Tibial nerve (tissue), 4 donors: ENCODE measurements at regions not wholly inside any gene's neighbourhood (a gene's known extent, or its start where the extent isn't known, plus 50 kb on each side); places are given as distances from the start of the nearest gene placed in this dataset.

Source experiments
- EP300 ChIP-seq, 2 donors: sonication (generic); formaldehyde crosslinking; IDR thresholded peaks; one replicate each; pipeline ENCODE4 v1.6.1; 2017; ENCODE audit warnings: antibody characterized with exemption in 2 of 2, mild to moderate bottlenecking in 1 of 2
- POLR2A ChIP-seq, 2 donors: fragments of 450-650 bp; IDR thresholded peaks; one replicate each; pipeline ENCODE4 v1.6.1; 2017; ENCODE audit warnings: antibody characterized with exemption in 2 of 2, mild to moderate bottlenecking in 2 of 2, moderate library complexity in 2 of 2
- TF ChIP-seq, protein P1 (sequence below), 5 experiments: fragments of 200-600 bp in 3 of 5; fragments of 450-650 bp in 2 of 5; sonication (generic) in 3 of 5; IDR thresholded peaks; one replicate each; pipeline ENCODE4 v1.5.1; 2016 to 2019; ENCODE audit warnings: antibody characterized with exemption in 5 of 5, mild to moderate bottlenecking in 3 of 5, moderate library complexity in 2 of 5

DNA sequence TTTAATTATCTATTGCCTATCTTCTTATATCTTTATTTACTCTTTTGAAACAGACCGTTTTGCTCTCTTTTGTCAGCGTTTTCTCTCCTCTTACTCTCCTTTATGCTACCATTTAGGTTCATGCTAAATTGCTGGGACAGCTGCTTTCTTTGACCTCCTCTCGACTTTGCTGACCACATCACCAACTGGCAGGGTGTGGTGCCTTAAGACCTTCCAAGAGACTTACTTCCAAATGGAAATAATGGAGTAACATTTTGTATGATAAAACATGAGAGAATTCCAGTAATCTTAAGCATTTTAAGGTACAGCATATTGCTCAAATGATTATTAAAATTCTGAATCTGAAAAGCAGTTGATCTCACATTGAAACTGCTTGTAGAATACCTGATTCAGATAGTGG lies 71.5 kb upstream of the MEF2C start:
- TF ChIP-seq, protein P1, sequence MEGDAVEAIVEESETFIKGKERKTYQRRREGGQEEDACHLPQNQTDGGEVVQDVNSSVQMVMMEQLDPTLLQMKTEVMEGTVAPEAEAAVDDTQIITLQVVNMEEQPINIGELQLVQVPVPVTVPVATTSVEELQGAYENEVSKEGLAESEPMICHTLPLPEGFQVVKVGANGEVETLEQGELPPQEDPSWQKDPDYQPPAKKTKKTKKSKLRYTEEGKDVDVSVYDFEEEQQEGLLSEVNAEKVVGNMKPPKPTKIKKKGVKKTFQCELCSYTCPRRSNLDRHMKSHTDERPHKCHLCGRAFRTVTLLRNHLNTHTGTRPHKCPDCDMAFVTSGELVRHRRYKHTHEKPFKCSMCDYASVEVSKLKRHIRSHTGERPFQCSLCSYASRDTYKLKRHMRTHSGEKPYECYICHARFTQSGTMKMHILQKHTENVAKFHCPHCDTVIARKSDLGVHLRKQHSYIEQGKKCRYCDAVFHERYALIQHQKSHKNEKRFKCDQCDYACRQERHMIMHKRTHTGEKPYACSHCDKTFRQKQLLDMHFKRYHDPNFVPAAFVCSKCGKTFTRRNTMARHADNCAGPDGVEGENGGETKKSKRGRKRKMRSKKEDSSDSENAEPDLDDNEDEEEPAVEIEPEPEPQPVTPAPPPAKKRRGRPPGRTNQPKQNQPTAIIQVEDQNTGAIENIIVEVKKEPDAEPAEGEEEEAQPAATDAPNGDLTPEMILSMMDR (IDR thresholded peaks at IDR 0.05): no peak
- TF ChIP-seq POLR2A (IDR thresholded peaks at IDR 0.05): no peak
- no peak for TF ChIP-seq EP300 (IDR thresholded peaks at IDR 0.05)
